HEK293 (cell line): ENCODE measurements at regions not wholly inside any gene's neighbourhood (a gene's known extent, or its start where the extent isn't known, plus 50 kb on each side); places are given as distances from the start of the nearest gene placed in this dataset.

Experiments
- KLF10 ChIP-seq: fragments of 450-650 bp; IDR thresholded peaks from 2 replicates; pipeline ENCODE4 v1.5.1; 2018; ENCODE audit warnings: missing biosample characterization, mild to moderate bottlenecking, missing genetic modification characterization
- SETDB1 ChIP-seq: IDR thresholded peaks from one replicate; pipeline ENCODE4 v1.6.1; 2017; ENCODE audit warnings: mild to moderate bottlenecking, low read length, moderate library complexity, mixed read lengths; ENCODE audit not compliant: insufficient read length
- ZBTB1 ChIP-seq: fragments of 450-650 bp; formaldehyde crosslinking; IDR thresholded peaks from 2 replicates; pipeline ENCODE4 v1.5.1; 2016; ENCODE audit warnings: missing biosample characterization, missing genetic modification characterization
- ZNF146 ChIP-seq: fragments of 450-650 bp; formaldehyde crosslinking; IDR thresholded peaks from 2 replicates; pipeline ENCODE4 v1.5.1; 2016; ENCODE audit warnings: missing biosample characterization, missing genetic modification characterization
- ZNF266 ChIP-seq: fragments of 450-650 bp; formaldehyde crosslinking; IDR thresholded peaks from 2 replicates; pipeline ENCODE4 v1.5.1; 2016; ENCODE audit warnings: missing biosample characterization, missing genetic modification characterization, low read depth
- ZNF571 ChIP-seq: fragments of 450-650 bp; formaldehyde crosslinking; IDR thresholded peaks from 2 replicates; pipeline ENCODE4 v1.5.0; 2017; ENCODE audit warnings: missing biosample characterization, missing genetic modification characterization
- ZNF610 ChIP-seq: fragments of 450-650 bp; formaldehyde crosslinking; IDR thresholded peaks from 2 replicates; pipeline ENCODE4 v1.5.1; 2016; ENCODE audit warnings: missing biosample characterization, missing genetic modification characterization, borderline replicate concordance
- ZXDB ChIP-seq: fragments of 450-650 bp; formaldehyde crosslinking; IDR thresholded peaks from 2 replicates; pipeline ENCODE4 v1.5.1; 2016; ENCODE audit warnings: missing biosample characterization, missing genetic modification characterization
- TF ChIP-seq, protein P1 (sequence below): fragments of 450-650 bp; formaldehyde crosslinking; IDR thresholded peaks from 2 replicates; pipeline ENCODE4 v1.5.1; 2016; ENCODE audit warnings: missing biosample characterization, missing genetic modification characterization
- TF ChIP-seq, protein P2 (sequence below): fragments of 450-650 bp; formaldehyde crosslinking; IDR thresholded peaks from 2 replicates; pipeline ENCODE4 v1.5.1; 2016; ENCODE audit warnings: missing biosample characterization, missing genetic modification characterization

GRCh38 chr6:157753291-157753690, 69.8 kb upstream of the SNX9 start:
- TF ChIP-seq ZNF266 (tag by site-specific recombination) (no peak), KLF10 (tag by site-specific recombination) (no peak), ZBTB1 (tag by site-specific recombination) (no peak), SETDB1 (no peak), ZNF610 (tag by site-specific recombination) (no peak), ZNF146 (tag by site-specific recombination) (no peak), ZXDB (tag by site-specific recombination) (no peak), ZNF571 (no peak)
- TF ChIP-seq, protein P1, sequence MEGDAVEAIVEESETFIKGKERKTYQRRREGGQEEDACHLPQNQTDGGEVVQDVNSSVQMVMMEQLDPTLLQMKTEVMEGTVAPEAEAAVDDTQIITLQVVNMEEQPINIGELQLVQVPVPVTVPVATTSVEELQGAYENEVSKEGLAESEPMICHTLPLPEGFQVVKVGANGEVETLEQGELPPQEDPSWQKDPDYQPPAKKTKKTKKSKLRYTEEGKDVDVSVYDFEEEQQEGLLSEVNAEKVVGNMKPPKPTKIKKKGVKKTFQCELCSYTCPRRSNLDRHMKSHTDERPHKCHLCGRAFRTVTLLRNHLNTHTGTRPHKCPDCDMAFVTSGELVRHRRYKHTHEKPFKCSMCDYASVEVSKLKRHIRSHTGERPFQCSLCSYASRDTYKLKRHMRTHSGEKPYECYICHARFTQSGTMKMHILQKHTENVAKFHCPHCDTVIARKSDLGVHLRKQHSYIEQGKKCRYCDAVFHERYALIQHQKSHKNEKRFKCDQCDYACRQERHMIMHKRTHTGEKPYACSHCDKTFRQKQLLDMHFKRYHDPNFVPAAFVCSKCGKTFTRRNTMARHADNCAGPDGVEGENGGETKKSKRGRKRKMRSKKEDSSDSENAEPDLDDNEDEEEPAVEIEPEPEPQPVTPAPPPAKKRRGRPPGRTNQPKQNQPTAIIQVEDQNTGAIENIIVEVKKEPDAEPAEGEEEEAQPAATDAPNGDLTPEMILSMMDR (tag by site-specific recombination) = no peak
- TF ChIP-seq, protein P2, sequence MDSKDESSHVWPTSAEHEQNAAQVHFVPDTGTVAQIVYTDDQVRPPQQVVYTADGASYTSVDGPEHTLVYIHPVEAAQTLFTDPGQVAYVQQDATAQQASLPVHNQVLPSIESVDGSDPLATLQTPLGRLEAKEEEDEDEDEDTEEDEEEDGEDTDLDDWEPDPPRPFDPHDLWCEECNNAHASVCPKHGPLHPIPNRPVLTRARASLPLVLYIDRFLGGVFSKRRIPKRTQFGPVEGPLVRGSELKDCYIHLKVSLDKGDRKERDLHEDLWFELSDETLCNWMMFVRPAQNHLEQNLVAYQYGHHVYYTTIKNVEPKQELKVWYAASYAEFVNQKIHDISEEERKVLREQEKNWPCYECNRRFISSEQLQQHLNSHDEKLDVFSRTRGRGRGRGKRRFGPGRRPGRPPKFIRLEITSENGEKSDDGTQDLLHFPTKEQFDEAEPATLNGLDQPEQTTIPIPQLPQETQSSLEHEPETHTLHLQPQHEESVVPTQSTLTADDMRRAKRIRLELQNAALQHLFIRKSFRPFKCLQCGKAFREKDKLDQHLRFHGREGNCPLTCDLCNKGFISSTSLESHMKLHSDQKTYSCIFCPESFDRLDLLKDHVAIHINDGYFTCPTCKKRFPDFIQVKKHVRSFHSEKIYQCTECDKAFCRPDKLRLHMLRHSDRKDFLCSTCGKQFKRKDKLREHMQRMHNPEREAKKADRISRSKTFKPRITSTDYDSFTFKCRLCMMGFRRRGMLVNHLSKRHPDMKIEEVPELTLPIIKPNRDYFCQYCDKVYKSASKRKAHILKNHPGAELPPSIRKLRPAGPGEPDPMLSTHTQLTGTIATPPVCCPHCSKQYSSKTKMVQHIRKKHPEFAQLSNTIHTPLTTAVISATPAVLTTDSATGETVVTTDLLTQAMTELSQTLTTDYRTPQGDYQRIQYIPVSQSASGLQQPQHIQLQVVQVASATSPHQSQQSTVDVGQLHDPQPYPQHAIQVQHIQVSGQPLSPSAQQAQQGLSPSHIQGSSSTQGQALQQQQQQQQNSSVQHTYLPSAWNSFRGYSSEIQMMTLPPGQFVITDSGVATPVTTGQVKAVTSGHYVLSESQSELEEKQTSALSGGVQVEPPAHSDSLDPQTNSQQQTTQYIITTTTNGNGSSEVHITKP (tag by site-specific recombination) = no peak
